Mucosa of descending colon (tissue), 3 donors: ENCODE measurements at regions not wholly inside any gene's neighbourhood (a gene's known extent, or its start where the extent isn't known, plus 50 kb on each side); places are given as distances from the start of the nearest gene placed in this dataset.
A peak's percentile ranks its signal among the peaks of the same experiment; 100 is the strongest.

Experiments
- ATAC-seq: fragments of 200-7000 bp; cut with Tn5 transposase; one replicate; pipeline ENCODE4 v1.9.1; 2020; ENCODE audit warnings: mild to moderate bottlenecking, moderate library complexity
- DNase-seq, 3 donors: peaks; one replicate each; pipeline ENCODE4 v3.0.0-alpha.2; 2020
- H3K36me3 ChIP-seq: fragments of 200-600 bp; one replicate; pipeline ENCODE4 v1.8.0; 2021; ENCODE audit warnings: low read depth, mild to moderate bottlenecking
- H3K4me1 ChIP-seq: fragments of 200-600 bp; one replicate; pipeline ENCODE4 v1.8.0; 2021; ENCODE audit warnings: low read depth, mild to moderate bottlenecking
- H3K4me3 ChIP-seq: fragments of 200-600 bp; one replicate; pipeline ENCODE4 v1.8.0; 2021; ENCODE audit warnings: mild to moderate bottlenecking
- H3K9me3 ChIP-seq: fragments of 200-600 bp; one replicate; pipeline ENCODE4 v1.8.0; 2021; ENCODE audit warnings: mild to moderate bottlenecking
- CTCF ChIP-seq: fragments of 200-600 bp; IDR thresholded peaks from one replicate; pipeline ENCODE4 v1.8.0; 2022; ENCODE audit warnings: antibody characterized with exemption, mild to moderate bottlenecking
- intact Hi-C, 2 donors: fragments of 100-400 bp; cut with DNase I in 1 of 2; cut with micrococcal nuclease in 1 of 2; formaldehyde crosslinking; loops; one replicate each; pipeline versions ENCODE4 v1.11.0 to v1.11.1; 2022; cut with DNase I, micrococcal nuclease
- donor health status: DM: no; HTN: no; CAD: no; lungs with moderate emphysema.
- donor health status: DM: no; HTN: no; CAD: no.
- donor health status: DM: no; HTN: yes; CAD: no.

DNA sequence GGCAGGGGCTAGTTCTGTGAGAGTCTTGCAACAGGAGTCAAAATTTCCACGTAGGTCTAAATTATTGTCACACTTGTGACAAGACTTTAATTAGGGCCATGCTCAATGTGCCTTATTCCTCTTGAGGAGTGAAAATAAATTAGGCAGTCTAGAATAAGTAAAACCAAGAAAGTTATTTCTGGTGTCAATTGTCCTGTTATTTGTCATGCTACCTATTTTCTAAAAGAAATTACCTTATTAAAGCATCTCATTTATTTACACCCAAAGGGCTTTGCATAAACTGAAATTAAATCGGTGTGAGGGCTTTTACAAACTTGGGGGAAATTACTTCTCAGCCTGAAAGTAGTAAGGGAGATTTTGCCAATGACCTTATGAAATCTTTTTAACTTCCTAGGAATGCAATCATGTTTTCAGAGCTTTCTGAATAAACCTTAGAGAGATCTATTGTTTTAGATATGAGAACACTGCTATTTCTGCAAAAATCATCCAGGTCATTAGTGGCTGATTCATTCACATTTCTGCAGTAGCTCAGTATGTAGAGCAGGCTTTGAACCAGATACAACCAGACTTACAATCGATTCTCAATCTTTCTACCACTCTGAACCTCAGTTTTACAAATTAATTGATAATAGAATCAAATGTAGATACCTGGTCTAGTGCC, 221.2 kb upstream of the SAMSN1 start:
- Histone ChIP-seq H3K4me3 (no peak overlapping the region), H3K36me3 (no peaks in the 10 kb centered on the region), H3K4me1 (no peaks in the 10 kb centered on the region), H3K9me3 (no peaks in the 10 kb centered on the region)
- DNase-seq (no peak), ATAC-seq (no peak)
- intact Hi-C loops: no loop called here
- no peak for TF ChIP-seq CTCF

GRCh38 chr21:14766241-14766640, 220.1 kb upstream of the SAMSN1 start:
- ATAC-seq (no peak), DNase-seq (peak in 1 of 3 donors; percentile 18)
- no peaks in the 10 kb centered on the region for H3K36me3 ChIP-seq
- no peak for TF ChIP-seq CTCF
- H3K9me3 ChIP-seq: no peaks in the 10 kb centered on the region
- H3K4me1 ChIP-seq: no peaks in the 10 kb centered on the region
- no peak overlapping the region for H3K4me3 ChIP-seq
- intact Hi-C loops: no loop called here

DNA sequence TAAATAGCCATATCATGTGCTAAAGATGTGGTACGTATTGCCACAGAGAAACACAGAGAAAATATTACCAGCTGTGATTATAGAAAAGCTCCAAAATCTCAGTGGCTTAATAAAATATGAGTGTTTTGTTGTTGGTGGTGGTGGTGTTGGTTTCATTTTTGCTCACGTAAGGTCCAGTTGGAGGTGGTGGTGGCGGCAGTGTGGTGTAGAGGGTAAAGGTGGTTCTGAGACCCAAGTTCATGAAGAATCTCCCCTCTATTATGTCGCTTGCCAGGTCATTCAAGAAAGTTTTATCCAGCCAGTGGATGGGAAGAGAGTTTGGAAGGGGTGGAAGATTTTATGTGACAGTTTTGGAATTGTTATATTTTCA, 217.6 kb upstream of the SAMSN1 start:
- intact Hi-C loops: no loop called here
- no peak for TF ChIP-seq CTCF
- ATAC-seq: peak; percentile 26
- DNase-seq: peak in 1 of 3 donors; percentile 17
- Histone ChIP-seq H3K9me3 (no peaks in the 10 kb centered on the region), H3K4me3 (no peak overlapping the region), H3K36me3 (no peaks in the 10 kb centered on the region), H3K4me1 (no peaks in the 10 kb centered on the region)

GRCh38 chr21:14762734-14763694, 216.9 kb upstream of the SAMSN1 start:
- DNase-seq (no peak), ATAC-seq (peak; percentile 88)
- TF ChIP-seq CTCF: no peak
- H3K9me3 ChIP-seq: no peaks in the 10 kb centered on the region
- H3K4me3 ChIP-seq: no peak overlapping the region
- intact Hi-C loops: no loop called here
- no peaks in the 10 kb centered on the region for H3K36me3 ChIP-seq
- H3K4me1 ChIP-seq: no peaks in the 10 kb centered on the region

DNA sequence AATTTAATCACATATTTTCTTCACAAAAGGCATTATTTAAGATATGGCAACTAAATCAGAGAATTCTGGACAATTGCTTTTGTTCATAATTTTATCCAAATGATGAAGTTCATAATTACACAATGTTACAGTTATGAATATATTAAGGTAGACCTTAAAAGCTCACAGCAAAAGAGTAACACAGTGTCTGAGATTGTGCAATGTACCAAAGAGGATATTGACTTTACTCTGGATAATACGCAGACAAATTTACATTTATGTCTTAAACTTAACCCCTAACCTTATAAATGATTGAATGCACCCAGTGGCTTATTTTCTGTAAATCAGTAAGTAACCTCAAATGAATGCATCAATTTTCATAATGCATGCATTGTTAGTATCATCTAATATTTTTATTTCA, 216.2 kb upstream of the SAMSN1 start:
- intact Hi-C loops: no loop called here
- ATAC-seq (no peak), DNase-seq (no peak)
- no peaks in the 10 kb centered on the region for H3K9me3 ChIP-seq
- H3K36me3 ChIP-seq: no peaks in the 10 kb centered on the region
- H3K4me3 ChIP-seq: no peak overlapping the region
- TF ChIP-seq CTCF: no peak
- no peaks in the 10 kb centered on the region for H3K4me1 ChIP-seq
